IMR-90 (cell line): ENCODE measurements at regions not wholly inside any gene's neighbourhood (a gene's known extent, or its start where the extent isn't known, plus 50 kb on each side); places are given as distances from the start of the nearest gene placed in this dataset.

Source experiments
- ATAC-seq: fragments of 200-7000 bp; cut with Tn5 transposase; 2 replicates; pipeline ENCODE4 v1.9.1; 2020; ENCODE audit warnings: low read depth, mild to moderate bottlenecking, moderate library complexity
- BruUV-seq: library from RNA; stranded (reverse); fragments of 400-500 nt; replicated peaks from 2 replicates; lab custom pipeline; 2021; lab: Mats Ljungman, UMichigan
- CTCF ChIA-PET: fragments of 300-600 bp; formaldehyde crosslinking; extraction: SDS; loops from one replicate; lab custom pipeline; 2021; ENCODE audit warnings: antibody characterized with exemption; lab: Yijun Ruan, JAX
- POLR2A ChIA-PET: fragments of 300-600 bp; sonication (Branson Sonifier 250); formaldehyde crosslinking; loops from one replicate; lab custom pipeline; 2022; ENCODE audit warnings: antibody characterized with exemption; ENCODE audit not compliant: unreplicated experiment; lab: Charles Lee
- DNase-seq: peaks from one replicate; pipeline ENCODE4 v3.0.0; 2013
- H2AFZ ChIP-seq: replicated peaks from 2 replicates; pipeline ENCODE3; 2013; ENCODE audit warnings: low read length, mild to moderate bottlenecking; ENCODE audit not compliant: poor library complexity
- H2AK5ac ChIP-seq: 2 replicates; pipeline ENCODE4 v1.6.1; 2013; ENCODE audit warnings: low read depth, low read length, inconsistent platforms
- H2AK9ac ChIP-seq: replicated peaks from 2 replicates; pipeline ENCODE3; 2013; ENCODE audit warnings: mild to moderate bottlenecking, low read depth, low read length, moderate library complexity; ENCODE audit not compliant: poor library complexity
- H2BK120ac ChIP-seq: 2 replicates; pipeline ENCODE4 v1.6.1; 2013; ENCODE audit warnings: low read depth, low read length, inconsistent platforms
- H2BK15ac ChIP-seq: 3 replicates; pipeline ENCODE4 v1.6.1; 2013; ENCODE audit warnings: low read depth, low read length, inconsistent platforms
- H2BK20ac ChIP-seq: 2 replicates; pipeline ENCODE4 v1.6.1; 2013; ENCODE audit warnings: low read depth, mild to moderate bottlenecking, inconsistent platforms, low read length, moderate library complexity
- H2BK5ac ChIP-seq: 2 replicates; pipeline ENCODE4 v1.6.1; 2013; ENCODE audit warnings: mild to moderate bottlenecking, low read depth, low read length, inconsistent platforms; ENCODE audit not compliant: poor library complexity, severe bottlenecking
- H3K14ac ChIP-seq: replicated peaks from 2 replicates; pipeline ENCODE4 v1.6.1; 2013; ENCODE audit warnings: low read depth, low read length, inconsistent platforms
- H3K18ac ChIP-seq: 2 replicates; pipeline ENCODE4 v1.6.1; 2013; ENCODE audit warnings: low read depth, low read length, control low read depth
- H3K23ac ChIP-seq: 2 replicates; pipeline ENCODE4 v1.6.1; 2013; ENCODE audit warnings: low read depth, low read length, inconsistent platforms
- H3K27ac ChIP-seq: 2 replicates; pipeline ENCODE4 v1.5.1; 2013; ENCODE audit warnings: mild to moderate bottlenecking, control low read depth, low read length; ENCODE audit not compliant: insufficient read depth
- H3K27me3 ChIP-seq: 2 replicates; pipeline ENCODE4 v1.6.1; 2013; ENCODE audit warnings: low read length; ENCODE audit not compliant: control insufficient read depth, insufficient read depth
- H3K36me3 ChIP-seq: 2 replicates; pipeline ENCODE4 v1.6.1; 2013; ENCODE audit warnings: low read length, mixed read lengths; ENCODE audit not compliant: control insufficient read depth, insufficient read depth
- H3K4ac ChIP-seq: 2 replicates; pipeline ENCODE4 v1.6.1; 2013; ENCODE audit warnings: low read depth, low read length, inconsistent platforms
- H3K4me1 ChIP-seq: 2 replicates; pipeline ENCODE4 v1.6.1; 2013; ENCODE audit warnings: low read length, mixed read lengths; ENCODE audit not compliant: control insufficient read depth, insufficient read depth
- H3K4me2 ChIP-seq: 2 replicates; pipeline ENCODE4 v1.6.1; 2013; ENCODE audit warnings: low read depth, mild to moderate bottlenecking, control low read depth, low read length, moderate library complexity
- H3K4me3 ChIP-seq: 2 replicates; pipeline ENCODE4 v1.5.1; 2013; ENCODE audit warnings: low read depth, mild to moderate bottlenecking, control low read depth, low read length, moderate library complexity; ENCODE audit not compliant: insufficient read depth
- H3K56ac ChIP-seq: 2 replicates; pipeline ENCODE4 v1.6.1; 2013; ENCODE audit warnings: low read length, inconsistent platforms; ENCODE audit not compliant: insufficient read depth; ENCODE audit errors: extremely low read depth
- H3K79me1 ChIP-seq, 2 experiments: 2 replicates each; pipeline ENCODE4 v1.6.1; 2013; ENCODE audit warnings: low read length in 2 of 2, inconsistent platforms in 1 of 2, low read depth in 1 of 2
- H3K9ac ChIP-seq: 2 replicates; pipeline ENCODE4 v1.6.1; 2013; ENCODE audit warnings: low read depth, low read length, control low read depth
- H3K9me1 ChIP-seq: 2 replicates; pipeline ENCODE4 v1.6.1; 2013; ENCODE audit warnings: low read length, inconsistent platforms; ENCODE audit not compliant: insufficient read depth
- H3K9me3 ChIP-seq: 2 replicates; pipeline ENCODE4 v1.6.1; 2013; ENCODE audit warnings: low read length; ENCODE audit not compliant: control insufficient read depth, insufficient read depth
- H4K20me1 ChIP-seq: 2 replicates; pipeline ENCODE4 v1.6.1; 2013; ENCODE audit warnings: low read length, inconsistent platforms; ENCODE audit not compliant: insufficient read depth
- H4K5ac ChIP-seq: 2 replicates; pipeline ENCODE4 v1.6.1; 2013; ENCODE audit warnings: mild to moderate bottlenecking, low read depth, low read length, control low read depth
- H4K8ac ChIP-seq, 2 experiments: 2 replicates each; pipeline ENCODE4 v1.6.1; 2013; ENCODE audit warnings: low read depth in 2 of 2, low read length in 2 of 2, control low read depth in 1 of 2, inconsistent platforms in 1 of 2
- H4K91ac ChIP-seq: 2 replicates; pipeline ENCODE4 v1.6.1; 2013; ENCODE audit warnings: low read depth, low read length, inconsistent platforms; ENCODE audit not compliant: insufficient read depth
- CHD1 ChIP-seq: IDR thresholded peaks from 2 replicates; pipeline ENCODE4 v1.6.1; 2012; ENCODE audit warnings: low read depth, low read length, improper control_type of control experiment
- MAFK ChIP-seq: IDR thresholded peaks from 2 replicates; pipeline ENCODE4 v1.6.1; 2012; ENCODE audit warnings: low read depth, low read length, improper control_type of control experiment
- MAZ ChIP-seq: IDR thresholded peaks from 2 replicates; pipeline ENCODE4 v1.6.1; 2012; ENCODE audit warnings: low read depth, mild to moderate bottlenecking, low read length, improper control_type of control experiment, moderate library complexity, borderline replicate concordance
- RAD21 ChIP-seq: IDR thresholded peaks from 2 replicates; pipeline ENCODE4 v1.6.1; 2012; ENCODE audit warnings: low read length, improper control_type of control experiment
- dilution Hi-C: fragments of 300-500 bp; cut with HindIII; formaldehyde crosslinking; loops from one replicate; pipeline ENCODE4 v1.14.3; 2018; ENCODE audit warnings: low sequenced_read_pairs; ENCODE audit not compliant: unreplicated experiment
- in situ Hi-C: fragments of 300-500 bp; cut with MboI; formaldehyde crosslinking; loops from 3 replicates; pipeline ENCODE4 v1.14.3; 2019; ENCODE audit warnings: low sequenced_read_pairs, inconsistent platforms, mixed read lengths
- intact Hi-C: fragments of 100-400 bp; cut with micrococcal nuclease; formaldehyde crosslinking; loops from 2 replicates; pipeline ENCODE4 v1.10.0; 2022
- TF ChIP-seq, protein P1 (sequence below): fragments of 150-350 bp; IDR thresholded peaks from 2 replicates; pipeline ENCODE4 v1.6.1; 2016; ENCODE audit warnings: low read depth, mild to moderate bottlenecking, low read length, moderate library complexity, borderline replicate concordance

DNA sequence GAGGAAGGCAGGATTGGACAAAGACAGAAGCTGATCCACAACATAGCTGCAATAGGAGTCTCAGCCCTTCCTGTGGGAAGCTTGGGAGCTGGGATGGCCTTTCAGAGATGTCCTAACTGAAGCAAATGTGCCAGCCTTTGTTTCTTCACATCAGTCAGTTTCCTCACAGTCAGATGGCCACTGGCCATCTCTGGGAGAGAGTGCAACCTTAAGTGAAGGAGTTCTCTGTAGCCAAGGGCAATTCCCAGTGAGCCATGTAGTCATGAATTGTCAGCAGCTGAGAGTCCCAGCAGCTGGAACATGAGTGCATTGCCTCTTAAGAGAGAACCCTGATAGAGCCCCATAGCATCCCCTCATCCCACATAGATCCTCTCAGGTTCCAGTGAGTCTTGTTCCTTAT lies 89.1 kb upstream of the LIFR start:
- Histone ChIP-seq H3K14ac (no peak overlapping the region), H2AK9ac (no peak overlapping the region), H2BK20ac (no peak overlapping the region), H3K23ac (no peak overlapping the region), H2BK120ac (no peak overlapping the region), H3K4me1 (peaks cover under 1% of the 10 kb centered on the region; the same call in 1 of the 2 replicates), H3K4ac (no peak overlapping the region), H2AFZ (no peak overlapping the region), H4K91ac (no peak overlapping the region), H3K27me3 (peaks cover 19% of the 10 kb centered on the region), H3K18ac (no peak overlapping the region), H3K4me2 (no peak overlapping the region), H3K36me3 (no peaks in the 10 kb centered on the region), H2AK5ac (no peak overlapping the region), H3K9me1 (no peaks in the 10 kb centered on the region), H4K8ac (no peak overlapping the region), H3K9me3 (no peaks in the 10 kb centered on the region), H4K20me1 (no peaks in the 10 kb centered on the region), H2BK5ac (no peak overlapping the region), H3K56ac (no peak overlapping the region), H3K4me3 (no peak overlapping the region), H2BK15ac (no peak overlapping the region), H3K27ac (no peak overlapping the region), H3K9ac (no peak overlapping the region), H4K5ac (no peak overlapping the region), H3K79me1 (no peaks in the 10 kb centered on the region)
- DNase-seq (no peak), ATAC-seq (no peak; the same call in 1 of the 2 replicates)
- TF ChIP-seq CHD1: no peak
- no peak for TF ChIP-seq MAZ
- TF ChIP-seq, protein P1, sequence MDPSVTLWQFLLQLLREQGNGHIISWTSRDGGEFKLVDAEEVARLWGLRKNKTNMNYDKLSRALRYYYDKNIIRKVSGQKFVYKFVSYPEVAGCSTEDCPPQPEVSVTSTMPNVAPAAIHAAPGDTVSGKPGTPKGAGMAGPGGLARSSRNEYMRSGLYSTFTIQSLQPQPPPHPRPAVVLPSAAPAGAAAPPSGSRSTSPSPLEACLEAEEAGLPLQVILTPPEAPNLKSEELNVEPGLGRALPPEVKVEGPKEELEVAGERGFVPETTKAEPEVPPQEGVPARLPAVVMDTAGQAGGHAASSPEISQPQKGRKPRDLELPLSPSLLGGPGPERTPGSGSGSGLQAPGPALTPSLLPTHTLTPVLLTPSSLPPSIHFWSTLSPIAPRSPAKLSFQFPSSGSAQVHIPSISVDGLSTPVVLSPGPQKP: no peak
- TF ChIP-seq RAD21: no peak
- TF ChIP-seq MAFK: no peak
- dilution Hi-C loops: no loop called here
- ChIA-PET CTCF (no interaction called here), POLR2A (no interaction called here)
- in situ Hi-C loops: no loop called here
- intact Hi-C loops: no loop called here
- BruUV-seq: no TSS peak
